ENCODE measurements at regions not wholly inside any gene's neighbourhood (a gene's known extent, or its start where the extent isn't known, plus 50 kb on each side); places are given as distances from the start of the nearest gene placed in this dataset.

DNA sequence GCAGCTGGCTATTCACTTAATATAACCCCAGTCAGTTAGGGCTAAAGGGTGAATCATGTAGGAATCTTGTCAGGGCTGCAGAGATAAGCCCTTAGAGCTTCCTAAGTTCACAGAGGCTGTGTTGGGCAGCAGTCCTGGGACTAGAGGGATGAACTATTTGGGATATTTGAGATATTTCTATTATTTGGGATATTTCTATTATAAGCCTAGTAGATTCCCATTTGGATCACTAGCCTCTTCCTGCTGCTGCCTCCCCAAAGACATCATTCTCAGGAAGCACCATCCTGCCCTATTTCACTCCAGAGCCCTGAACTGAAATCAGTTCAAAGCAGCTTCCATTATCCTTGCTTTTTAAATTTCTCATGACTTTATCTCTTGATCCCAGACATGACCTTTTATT is 501.3 kb downstream of the NUF2 start:
- no peak for DNase-seq

DNA sequence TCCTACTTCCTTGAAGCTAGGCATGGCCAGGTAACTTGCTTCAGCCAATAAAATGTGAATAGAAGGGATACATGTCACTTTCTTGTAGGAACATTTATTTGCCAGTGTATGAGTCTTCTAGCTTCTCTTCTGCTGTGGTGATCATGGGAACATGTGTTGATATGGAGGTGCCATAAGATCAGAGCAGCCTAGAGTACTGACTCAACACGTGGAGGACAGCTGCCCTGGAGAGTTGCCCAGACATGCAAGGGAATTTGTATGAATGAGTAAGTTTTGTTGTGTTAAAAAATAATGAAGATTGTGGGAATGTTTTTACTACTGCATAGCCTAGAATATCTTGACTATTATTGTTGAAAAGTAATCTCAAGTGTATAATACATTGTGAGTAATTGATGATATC is 502.3 kb downstream of the NUF2 start:
- no peak for DNase-seq

DNA sequence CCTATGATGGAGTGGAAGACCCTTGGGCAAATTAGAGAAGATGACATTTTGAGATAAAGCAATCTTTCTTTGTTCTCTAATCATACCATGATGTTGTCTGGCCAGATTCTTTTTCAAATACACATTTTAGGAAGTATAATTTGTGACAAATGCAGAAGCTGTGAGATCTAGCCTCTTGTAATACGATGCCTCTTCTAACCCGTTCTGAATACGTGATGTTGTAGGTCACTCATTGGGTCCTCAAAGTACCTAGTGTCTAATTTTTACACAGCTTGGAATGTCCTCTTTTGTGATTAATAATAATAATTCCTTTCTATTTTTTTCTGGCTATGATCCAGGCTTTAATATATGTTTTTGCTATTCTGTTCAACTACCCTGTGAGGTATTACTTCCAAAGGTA is 502.7 kb downstream of the NUF2 start:
- no peak for DNase-seq

DNA sequence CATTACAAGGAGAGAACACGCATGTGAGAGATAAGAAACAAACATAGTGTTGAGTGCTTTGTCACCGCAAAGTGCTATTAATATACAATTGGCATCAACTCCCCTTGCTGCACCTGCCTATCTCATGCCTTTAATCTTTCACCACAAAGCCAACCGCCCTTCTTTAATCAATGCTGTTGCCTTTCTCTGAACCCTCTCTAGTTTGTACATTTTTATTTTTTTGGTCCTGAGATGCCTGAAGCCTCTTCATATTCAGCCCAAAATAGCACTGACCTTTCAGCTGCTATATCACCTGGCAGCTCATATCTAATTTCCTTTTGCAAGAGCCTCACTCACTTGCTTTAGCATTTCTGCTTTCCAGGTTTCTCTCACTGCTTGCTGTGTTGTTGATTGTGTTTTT is 504.7 kb downstream of the NUF2 start:
- DNase-seq = no peak

DNA sequence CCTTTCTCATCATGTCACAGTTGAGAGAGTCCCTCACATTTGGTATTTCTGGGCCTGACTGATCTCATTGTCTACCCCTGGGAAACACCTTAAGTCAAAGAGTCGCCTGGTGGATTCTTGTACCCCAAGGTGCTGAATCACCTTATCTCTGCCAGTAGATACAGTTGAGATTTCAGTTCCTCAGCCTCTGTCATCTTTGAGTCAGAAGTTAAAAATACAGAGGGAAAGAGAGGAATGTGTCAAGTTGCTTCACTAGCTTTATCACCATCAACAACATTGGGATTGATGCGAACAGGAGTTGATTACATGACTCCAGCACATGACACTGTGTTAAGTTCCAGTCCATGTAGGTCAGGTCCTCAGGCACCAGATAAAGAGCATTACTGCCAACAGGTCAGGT is 513.0 kb downstream of the NUF2 start:
- DNase-seq = no peak

DNA sequence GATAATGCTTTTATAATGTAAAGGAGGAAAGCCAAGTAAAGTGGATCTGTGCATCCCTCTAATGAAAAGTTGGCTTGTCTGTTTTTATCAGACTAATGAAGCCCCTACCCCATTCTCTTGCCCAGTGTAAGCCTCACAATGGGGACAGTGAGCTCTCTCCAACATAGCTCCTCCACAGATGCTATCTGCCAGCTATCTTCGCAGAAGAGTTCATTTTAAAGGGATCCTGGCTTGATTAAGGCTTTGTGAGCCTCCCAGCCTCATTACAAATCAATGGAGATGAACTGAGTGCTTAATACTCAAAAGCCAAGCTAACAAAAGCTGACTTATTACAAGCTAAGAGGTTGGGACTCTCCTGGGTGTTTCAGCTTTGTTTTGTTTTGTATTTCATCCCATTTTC is 514.7 kb downstream of the NUF2 start:
- DNase-seq = no peak

DNA sequence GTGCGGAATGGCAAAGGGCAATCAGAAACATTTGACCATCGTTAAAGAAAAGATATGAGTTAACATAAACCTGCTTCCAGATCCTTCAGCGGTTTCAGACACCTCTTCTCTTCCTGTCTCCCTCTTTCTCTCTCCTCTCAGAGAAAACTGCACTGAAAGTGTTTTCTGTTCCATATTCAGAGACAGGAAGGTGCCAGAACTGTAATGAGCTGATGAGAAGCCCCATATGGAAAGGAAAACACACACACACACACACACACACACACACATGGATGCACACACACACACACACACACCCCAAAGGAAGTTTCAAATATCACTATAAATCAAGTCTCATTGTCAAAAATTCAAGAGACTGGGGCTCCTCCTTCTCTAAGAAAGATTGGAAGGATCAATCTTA is 515.5 kb downstream of the NUF2 start:
- DNase-seq = no peak

DNA sequence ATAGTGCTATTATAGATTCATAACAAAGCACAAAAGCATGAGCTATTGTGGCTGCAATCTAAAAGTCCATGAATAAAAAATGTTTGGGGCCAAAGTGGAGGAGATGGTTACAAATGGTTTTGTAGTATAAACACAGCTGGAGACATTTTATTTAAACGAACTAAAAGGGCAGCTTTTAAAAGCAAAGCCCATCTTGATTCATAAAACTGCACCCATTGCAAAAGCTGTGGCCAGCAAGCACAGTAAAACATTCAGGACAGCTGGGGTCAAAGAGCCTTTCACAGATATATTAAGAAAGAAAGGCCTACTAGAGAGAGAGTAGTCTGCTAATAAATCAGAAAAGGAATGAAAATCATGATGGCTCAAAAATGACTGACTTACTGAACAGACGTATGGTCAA is 520.8 kb downstream of the NUF2 start:
- no peak for DNase-seq

DNA sequence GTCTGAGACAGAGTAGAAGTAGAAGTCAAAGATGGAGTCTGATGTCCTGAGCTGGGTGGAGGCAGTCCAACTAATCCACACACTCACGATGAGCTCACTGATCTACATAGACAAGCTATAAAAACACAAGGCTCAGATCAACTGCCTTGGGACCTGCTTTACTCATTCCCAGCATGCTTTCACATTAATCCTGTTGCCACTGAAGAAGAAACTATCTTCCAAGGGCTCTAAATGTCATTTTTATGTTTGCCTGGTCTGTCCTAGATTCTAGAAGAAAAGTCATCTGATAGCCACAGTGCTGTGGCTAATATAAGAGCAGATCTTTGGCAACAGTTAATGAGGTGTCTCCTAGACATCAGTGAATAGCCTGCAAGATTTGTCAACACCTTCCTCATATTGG is 522.7 kb downstream of the NUF2 start:
- no peak for DNase-seq

DNA sequence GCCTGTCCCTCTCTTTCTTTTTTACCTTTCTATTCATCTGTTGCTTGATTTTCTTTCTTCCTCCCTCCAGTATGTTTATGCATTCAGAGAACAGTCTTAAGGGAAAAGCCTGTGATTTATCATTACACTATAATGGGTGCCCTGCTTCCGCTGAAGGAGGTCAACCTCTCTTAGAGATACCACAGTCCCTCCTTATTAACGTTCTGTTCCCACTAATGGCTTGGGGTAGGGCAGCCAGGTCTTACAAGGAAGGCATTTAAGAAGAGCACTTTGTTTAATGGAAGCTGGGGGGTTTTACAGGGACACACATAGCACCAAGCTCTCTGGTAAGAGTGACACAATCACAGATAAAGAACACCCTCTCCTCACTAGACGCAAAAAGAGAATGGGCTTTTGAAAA is 523.5 kb downstream of the NUF2 start:
- DNase-seq = no peak

DNA sequence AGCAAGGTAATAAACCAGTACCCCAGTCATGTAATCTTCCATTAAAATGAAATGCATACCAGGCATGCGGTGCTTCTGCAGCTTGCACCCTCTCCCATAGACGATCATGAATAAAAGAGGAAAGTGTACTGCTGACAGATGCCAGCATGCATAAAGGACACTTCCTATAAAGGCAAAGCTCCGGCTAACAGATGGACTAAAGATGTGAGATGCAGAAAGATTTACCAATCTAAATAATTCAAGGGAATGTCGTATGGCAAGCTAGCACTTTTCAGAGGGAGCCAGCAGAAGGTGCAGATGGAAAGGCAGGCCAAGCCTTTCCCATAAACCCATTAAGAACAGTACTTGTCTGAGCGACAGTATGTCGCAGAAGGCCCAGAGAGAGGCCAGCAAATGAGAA is 542.0 kb downstream of the NUF2 start:
- DNase-seq = no peak

DNA sequence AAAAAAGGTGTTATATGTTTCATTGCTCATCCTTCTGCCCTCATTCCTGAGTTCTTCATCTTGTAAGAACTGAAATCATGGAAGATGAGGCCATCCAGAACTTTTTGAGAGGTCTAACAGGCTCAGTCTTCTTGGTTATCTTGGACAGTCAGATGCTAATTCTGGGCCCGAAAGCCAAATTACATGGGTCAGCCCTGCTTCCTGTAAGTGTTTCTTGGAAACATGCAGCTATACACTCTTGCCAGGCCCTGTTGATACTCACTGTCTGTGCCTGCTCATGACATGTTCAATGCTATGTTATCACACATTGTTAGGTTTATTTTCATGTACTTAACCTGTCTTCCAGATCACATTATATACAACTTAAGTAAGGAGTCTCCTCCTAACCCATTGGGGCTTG is 542.5 kb downstream of the NUF2 start:
- no peak for DNase-seq

DNA sequence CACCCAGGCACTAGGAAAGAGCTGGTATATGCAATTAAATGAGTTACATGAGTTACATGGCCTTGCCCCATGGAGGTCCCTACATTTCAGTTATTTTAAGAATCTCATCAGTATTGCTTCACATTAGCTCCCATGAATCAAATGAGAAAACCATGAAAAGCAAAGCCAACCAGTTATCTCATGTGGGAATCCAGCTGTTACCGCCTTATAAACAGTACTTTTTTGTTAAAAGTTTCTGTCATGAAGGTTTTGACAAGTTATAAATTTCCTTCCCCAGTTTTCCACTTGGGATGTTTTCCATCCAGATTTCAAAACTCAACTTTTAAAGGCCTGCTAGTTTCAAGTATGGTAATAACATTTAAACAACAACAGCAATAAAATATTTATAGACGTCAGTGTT is 544.8 kb downstream of the NUF2 start:
- no peak for DNase-seq

DNA sequence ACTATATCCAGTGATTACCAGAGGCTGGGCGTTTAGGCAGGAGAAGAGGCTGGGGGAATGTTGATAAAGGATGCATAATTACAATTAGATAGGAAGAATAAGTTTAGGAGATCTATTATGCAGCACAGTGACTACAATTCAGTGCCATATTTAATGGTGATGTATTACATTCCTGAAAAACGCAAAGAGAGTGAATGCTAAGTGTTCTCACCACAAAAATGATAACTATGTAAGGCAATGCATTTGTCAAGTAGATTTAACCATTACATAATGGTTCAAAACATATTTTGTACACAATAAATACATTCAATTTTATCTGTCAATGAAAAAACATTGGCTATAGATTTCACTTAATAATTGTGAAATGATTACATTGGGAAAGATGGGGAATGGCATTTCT is 548.9 kb downstream of the NUF2 start:
- DNase-seq = no peak

DNA sequence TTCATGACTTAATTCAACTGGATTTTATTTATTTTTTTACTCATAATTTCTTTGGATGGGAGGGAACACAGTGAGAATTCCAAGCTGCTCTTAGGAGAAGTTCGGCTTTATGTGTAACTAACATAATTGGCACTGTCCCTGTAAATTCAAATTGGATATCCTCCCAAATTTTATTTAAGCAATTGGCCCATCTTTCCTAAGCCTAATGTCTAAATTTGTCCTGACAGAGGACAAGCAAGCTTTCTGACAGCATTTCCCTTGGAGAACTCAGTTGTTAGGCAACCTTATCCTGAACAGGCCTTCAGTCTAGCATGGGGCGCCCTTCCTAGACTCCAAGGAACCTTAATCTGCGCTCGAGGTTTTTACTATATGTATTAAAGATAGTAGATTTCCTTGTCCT is 550.3 kb downstream of the NUF2 start:
- no peak for DNase-seq

DNA sequence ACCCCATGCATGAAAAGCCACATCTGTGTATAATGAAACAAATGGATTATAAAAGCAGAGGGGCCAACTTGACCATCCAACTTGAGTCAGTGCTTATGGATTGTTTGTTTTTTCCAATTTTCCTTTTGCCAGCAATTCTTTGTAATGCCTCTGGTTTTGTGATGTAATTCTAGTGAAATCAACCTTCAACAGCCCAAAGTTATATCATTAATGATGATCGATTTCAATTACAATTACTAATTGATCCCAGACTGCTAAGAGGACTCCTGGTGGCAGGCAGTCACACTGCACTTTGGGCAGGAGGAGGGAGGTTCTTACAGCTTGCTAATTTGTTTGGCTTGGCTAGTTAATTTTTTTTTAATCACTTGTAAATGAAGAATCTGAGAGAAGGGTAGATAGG is 552.3 kb downstream of the NUF2 start:
- no peak for DNase-seq

DNA sequence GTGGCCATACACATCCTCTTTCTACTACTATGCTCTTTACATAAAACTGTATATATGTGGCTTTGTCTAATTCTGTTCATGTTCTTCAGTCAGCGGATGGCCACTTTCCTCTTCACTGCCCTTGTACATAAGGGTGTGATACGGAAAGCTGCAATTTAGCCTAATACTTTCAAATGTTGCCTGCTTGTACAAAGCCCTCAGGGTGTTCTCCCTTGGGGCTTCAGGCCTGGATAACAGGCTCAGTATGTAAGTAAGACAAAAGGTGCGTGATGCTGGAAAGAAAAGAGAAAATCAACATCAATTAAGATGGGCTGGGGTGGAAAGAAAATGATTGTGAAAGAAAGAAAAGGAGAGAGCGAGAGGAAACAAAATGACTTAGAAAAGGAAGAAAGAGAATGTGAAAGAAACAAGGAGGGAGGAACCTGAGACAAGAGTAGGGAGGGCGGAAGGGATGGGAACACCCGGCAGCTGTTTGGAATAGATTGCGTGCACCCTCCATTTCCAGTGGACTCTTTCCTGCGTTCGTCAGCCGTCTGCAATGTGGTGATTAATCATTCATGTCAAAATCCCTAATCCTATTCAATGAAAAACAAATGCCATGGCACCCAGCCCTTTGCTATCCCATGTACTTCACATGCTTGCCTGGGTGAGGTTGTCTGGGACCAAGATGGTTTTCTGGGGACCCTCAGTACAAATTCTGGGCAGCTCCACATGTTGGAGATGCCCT is 553.6 kb downstream of the NUF2 start:
- no peak for DNase-seq

DNA sequence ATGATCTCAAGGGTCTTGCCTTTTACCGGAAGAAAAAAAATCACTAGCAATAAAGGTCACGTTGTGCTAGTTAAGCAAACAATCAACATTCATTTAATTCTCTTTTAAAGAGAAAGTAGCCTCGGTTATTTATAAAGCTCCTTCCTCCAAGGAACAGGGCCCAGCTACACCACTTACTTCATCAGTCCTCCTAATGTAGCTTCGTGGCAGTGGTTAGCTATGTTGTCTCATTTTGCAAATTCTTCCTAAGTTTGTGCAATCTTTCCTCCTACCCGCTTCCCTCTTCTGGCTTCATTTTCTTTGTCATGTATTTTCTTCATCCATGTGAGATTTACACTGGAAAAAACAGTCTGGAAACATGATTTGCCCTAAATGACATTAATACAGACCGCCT is 554.2 kb downstream of the NUF2 start:
- DNase-seq = no peak

DNA sequence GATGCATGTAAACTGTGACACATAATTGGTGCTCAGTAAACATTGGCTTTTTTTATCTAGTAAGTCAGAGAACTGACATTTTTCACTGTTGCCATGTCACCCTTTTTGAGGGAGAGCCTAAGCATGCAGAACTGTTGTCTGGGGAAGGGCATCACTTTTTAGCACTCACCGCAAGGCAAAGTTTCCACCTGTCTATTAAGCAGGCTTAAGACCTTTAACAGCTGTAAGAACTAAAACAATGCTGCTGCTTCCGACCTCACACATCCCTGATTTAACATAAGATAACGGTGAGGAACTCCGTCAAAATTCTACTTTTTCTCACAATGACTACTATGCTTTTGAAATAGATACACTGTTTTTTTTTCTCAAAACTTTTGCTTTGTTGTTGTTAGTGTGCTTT is 554.8 kb downstream of the NUF2 start:
- no peak for DNase-seq

DNA sequence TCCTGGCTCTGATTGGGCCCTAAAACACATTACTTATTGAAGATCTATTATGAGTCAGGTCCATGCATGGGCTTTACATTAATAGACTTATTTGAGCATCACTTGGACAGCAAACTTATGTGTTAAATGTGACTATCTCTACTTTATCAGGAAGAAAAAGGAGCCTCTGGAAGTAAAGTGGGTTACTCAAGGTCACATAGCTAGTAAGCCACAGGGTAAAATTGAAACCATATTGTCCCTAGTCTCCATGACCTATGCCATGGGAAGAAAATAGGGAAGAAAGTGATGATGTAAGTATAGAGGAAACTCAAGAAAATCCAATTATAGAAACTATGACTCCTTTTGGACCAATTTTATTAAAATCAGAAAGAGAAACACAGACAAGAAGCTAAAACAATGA is 555.3 kb downstream of the NUF2 start:
- DNase-seq = no peak

DNA sequence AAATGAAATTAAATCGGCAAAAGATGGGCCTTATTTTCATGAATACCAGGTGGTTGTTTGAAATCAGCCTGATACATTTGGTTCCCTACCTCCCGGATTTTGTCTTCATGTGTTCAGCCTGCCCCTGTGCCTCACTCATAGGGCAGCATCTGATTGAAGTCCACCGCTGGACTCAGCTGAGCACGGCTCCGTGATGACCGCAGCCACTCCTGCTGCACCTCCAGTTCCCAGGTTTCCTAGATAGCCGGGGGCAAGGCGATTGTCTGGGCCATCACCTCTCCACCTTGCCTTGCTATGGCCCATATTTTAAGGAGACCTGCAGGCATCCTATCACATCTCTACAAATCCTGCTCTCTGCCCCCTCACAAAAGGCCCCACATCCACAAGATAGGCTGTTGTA is 563.8 kb downstream of the NUF2 start:
- DNase-seq = no peak

DNA sequence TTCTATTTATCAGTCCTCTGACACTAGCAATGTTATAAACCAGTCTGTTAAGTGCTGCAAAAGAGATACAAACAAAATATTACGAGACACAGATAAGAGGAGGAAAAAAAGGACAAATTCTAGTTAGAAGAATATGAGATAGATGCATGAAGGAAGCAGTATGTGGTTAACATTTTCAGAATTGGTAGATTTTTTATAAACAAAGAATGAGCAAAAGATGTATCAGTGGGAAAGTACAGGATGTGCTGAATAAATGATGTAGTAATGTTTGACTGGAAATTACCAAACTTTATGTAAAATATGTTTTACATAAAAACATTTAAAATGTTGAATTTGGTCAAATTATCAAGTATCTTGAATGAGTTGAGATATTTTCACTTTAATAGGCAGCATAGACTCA is 574.2 kb downstream of the NUF2 start:
- DNase-seq = no peak

DNA sequence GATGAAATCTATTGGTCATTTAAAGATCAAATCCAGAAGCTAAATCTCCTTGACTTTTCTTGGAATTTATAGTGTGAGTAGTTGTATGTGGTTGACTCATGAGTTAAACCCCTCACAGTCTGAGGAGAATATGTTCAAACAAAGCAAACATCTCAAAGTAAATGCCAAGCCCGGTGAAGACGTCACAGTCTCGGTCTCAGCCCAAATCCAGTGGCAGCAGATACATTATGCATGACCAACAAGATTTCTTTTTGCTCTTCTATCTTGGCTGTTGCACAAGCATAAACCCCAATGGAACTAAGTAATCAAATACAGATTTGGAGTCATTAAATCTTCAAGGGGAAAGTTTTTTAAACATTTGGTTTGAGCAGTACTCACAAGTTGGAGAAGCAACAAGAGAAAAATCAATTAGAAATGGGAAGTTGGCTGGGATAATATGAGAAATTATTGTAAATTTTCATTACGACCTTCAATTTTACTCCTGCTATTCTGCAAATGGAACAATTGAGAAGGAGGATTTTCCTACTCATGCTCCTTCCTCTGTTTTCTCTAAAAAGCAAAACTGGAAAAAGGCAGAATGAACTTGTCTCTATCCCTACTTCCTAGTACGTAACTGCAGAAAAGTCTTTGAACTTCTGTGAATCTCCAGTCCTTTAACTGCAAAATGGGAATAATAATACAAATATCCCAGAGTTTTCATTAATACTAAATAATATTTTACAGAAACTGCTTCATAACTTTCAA is 575.8 kb downstream of the NUF2 start:
- no peak for DNase-seq

DNA sequence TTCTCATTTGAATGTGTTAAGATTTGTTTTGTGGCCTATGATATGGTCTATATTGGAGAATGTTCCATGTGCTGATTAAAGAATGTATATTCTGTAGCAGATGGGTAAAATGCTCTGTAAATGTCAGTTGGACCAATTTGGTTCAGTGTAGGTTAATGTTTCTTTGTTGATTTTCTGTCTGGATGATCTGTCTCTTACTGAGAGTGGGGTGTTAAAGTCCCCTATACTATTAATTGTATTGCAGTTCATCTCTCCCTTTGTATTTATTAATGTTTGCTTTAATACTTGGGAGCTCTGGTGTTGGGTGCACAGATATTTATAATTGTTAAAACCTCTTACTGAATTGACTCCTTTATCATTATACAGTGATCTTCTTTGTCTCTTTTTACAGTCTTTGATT is 584.5 kb downstream of the NUF2 start:
- DNase-seq = no peak

Data from CD4-positive, alpha-beta T cell treated with Interleukin-12 subunit alpha and Interleukin-12 subunit beta, for 1 hour (primary cell).